ENCODE measurements at regions not wholly inside any gene's neighbourhood (a gene's known extent, or its start where the extent isn't known, plus 50 kb on each side); places are given as distances from the start of the nearest gene placed in this dataset.

DNA sequence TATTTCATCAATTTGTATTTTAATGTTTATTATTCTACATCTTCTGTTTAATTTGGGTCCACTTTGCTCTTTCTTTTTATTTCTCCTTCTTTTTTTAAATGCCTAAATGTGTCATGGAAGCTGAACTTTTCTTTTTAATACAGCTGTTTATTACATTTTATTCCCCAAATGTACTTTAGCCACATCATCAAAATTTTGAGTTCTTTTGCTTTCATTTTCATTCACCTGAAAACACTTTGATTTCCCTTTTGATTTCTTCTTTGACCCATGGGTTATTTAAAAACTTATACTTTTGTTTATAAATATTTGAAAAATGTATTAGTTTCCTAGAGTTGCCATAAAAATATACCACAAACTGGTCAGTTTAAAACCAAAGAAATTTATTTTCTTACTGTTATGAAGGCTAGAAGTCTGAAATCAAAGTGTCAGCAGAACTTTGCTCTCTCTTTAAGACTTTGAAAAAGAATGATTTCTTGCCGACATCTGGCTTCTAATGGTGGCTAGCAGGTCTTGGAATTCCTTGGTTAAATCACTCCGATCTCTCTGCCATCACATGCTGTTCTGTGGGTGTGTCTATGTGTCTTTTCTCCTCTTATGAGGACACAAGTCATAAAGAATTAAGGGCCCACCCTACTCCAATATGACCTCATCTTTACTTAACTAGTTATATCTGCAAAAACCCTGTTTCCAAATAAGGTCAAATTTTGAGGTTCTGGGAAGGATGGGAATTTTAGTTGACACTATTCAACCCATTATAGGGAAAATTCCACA is 225.5 kb downstream of the ANKRD7 start:
- Histone ChIP-seq H2BK120ac (ENCODE audit: low read depth, low read length) (no peak overlapping the region), H3K9ac (ENCODE audit: low read length) (peak overlapping the region; percentile 53), H3K18ac (ENCODE audit: low read depth in 1 of 2, low read length in 2 of 2) (no peak overlapping the region), H4K8ac (ENCODE audit: low read length) (no peak overlapping the region), H2BK5ac (ENCODE audit: low read depth, low read length, poor library complexity, severe bottlenecking) (no peak overlapping the region), H3K79me1 (replicated peaks; ENCODE audit: low read length, poor library complexity, severe bottlenecking) (no peaks in the 10 kb centered on the region), H3K36me3 (ENCODE audit: control insufficient read depth in 1 of 2, insufficient read depth in 2 of 2, low read depth in 1 of 2, low read length in 2 of 2) (no peaks in the 10 kb centered on the region), H4K91ac (ENCODE audit: low read length) (no peak overlapping the region), H2BK12ac (ENCODE audit: low read length in 2 of 2) (no peak overlapping the region), H2AK5ac (ENCODE audit: low read length, severe bottlenecking) (no peak overlapping the region), H3K9me3 (ENCODE audit: control insufficient read depth, low read length) (peaks cover 4% of the 10 kb centered on the region), H3K27ac (ENCODE audit: low read length, poor library complexity, severe bottlenecking) (no peak overlapping the region), H3K4me1 (ENCODE audit: control insufficient read depth, insufficient read depth, low read depth, low read length) (peaks cover 1% of the 10 kb centered on the region), H3K4me2 (ENCODE audit: low read length, poor library complexity, severe bottlenecking) (no peak overlapping the region), H3K23ac (ENCODE audit: low read length in 2 of 2) (no peak overlapping the region), H3K14ac (ENCODE audit: low read length in 2 of 2) (no peak overlapping the region), H3K4ac (ENCODE audit: low read depth in 1 of 2, low read length in 2 of 2) (no peak overlapping the region), H3K27me3 (ENCODE audit: control insufficient read depth in 1 of 2, insufficient read depth in 1 of 2, low read length in 2 of 2) (no peaks in the 10 kb centered on the region), H3K4me3 (ENCODE audit: insufficient read depth in 1 of 2, low read depth in 1 of 2, low read length in 2 of 2) (no peak overlapping the region), H2BK15ac (ENCODE audit: low read depth, poor library complexity, severe bottlenecking) (no peak overlapping the region), H2AFZ (ENCODE audit: low read depth, low read length) (no peak overlapping the region)
- DNase-seq, result no peak
- WGBS, result 79% methylated on average over 2 of the region's 2 CpGs

DNA sequence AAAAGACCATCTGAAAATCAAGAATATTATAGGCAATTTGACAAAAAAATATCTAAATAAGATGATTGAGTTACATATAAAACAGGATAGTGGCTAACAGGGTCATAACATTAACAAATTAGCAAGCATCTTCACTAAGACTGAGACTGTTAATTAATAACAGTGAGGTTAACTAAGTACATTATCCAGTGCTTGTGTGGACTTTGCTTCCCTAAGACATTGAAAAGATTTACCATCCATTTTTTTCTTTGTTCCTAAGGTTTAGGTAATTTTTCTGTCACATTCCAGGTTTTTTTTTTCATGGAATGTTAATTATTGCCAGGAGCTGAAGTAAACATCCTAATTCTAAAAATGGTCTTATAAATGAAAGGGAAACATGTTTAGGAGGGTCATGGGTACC is 227.6 kb downstream of the ANKRD7 start:
- Histone ChIP-seq H2BK120ac (ENCODE audit: low read depth, low read length) (no peak overlapping the region), H2BK5ac (ENCODE audit: low read depth, low read length, poor library complexity, severe bottlenecking) (no peak overlapping the region), H4K8ac (ENCODE audit: low read length) (no peak overlapping the region), H3K4me2 (ENCODE audit: low read length, poor library complexity, severe bottlenecking) (no peak overlapping the region), H3K9ac (ENCODE audit: low read length) (no peak overlapping the region), H3K79me1 (replicated peaks; ENCODE audit: low read length, poor library complexity, severe bottlenecking) (no peaks in the 10 kb centered on the region), H2AK5ac (ENCODE audit: low read length, severe bottlenecking) (no peak overlapping the region), H3K14ac (ENCODE audit: low read length in 2 of 2) (no peak overlapping the region), H2BK12ac (ENCODE audit: low read length in 2 of 2) (no peak overlapping the region), H3K27ac (ENCODE audit: low read length, poor library complexity, severe bottlenecking) (no peak overlapping the region), H3K27me3 (ENCODE audit: control insufficient read depth in 1 of 2, insufficient read depth in 1 of 2, low read length in 2 of 2) (no peaks in the 10 kb centered on the region), H3K36me3 (ENCODE audit: control insufficient read depth in 1 of 2, insufficient read depth in 2 of 2, low read depth in 1 of 2, low read length in 2 of 2) (no peaks in the 10 kb centered on the region), H3K23ac (ENCODE audit: low read length in 2 of 2) (no peak overlapping the region), H3K9me3 (ENCODE audit: control insufficient read depth, low read length) (peaks cover 4% of the 10 kb centered on the region), H3K4me3 (ENCODE audit: insufficient read depth in 1 of 2, low read depth in 1 of 2, low read length in 2 of 2) (no peak overlapping the region), H4K91ac (ENCODE audit: low read length) (no peak overlapping the region), H3K18ac (ENCODE audit: low read depth in 1 of 2, low read length in 2 of 2) (no peak overlapping the region), H2AFZ (ENCODE audit: low read depth, low read length) (no peak overlapping the region), H2BK15ac (ENCODE audit: low read depth, poor library complexity, severe bottlenecking) (no peak overlapping the region), H3K4ac (ENCODE audit: low read depth in 1 of 2, low read length in 2 of 2) (no peak overlapping the region), H3K4me1 (ENCODE audit: control insufficient read depth, insufficient read depth, low read depth, low read length) (peaks cover 1% of the 10 kb centered on the region)
- no peak for DNase-seq

DNA sequence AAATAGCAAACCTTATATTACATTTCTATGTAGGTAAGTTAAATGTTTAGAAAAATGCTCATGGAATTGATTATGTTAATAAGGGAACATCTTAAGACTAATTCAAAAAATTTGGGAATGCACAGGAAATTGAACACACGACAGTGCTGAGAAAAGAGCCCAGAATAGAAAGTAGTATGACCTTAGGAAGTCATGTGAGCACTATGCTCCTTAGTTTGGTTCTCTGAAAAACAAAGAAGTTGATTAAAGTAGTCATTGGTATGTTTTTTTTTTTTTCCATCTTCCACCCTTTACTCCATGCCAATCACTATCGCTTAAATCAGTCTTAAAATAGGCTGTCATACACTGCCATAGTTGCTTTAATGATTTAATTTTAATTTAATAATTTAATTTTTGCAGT is 242.9 kb downstream of the ANKRD7 start:
- Histone ChIP-seq H2AFZ (ENCODE audit: low read depth, low read length) (no peak overlapping the region), H3K4me3 (ENCODE audit: insufficient read depth in 1 of 2, low read depth in 1 of 2, low read length in 2 of 2) (no peak overlapping the region), H4K8ac (ENCODE audit: low read length) (no peak overlapping the region), H3K4ac (ENCODE audit: low read depth in 1 of 2, low read length in 2 of 2) (no peak overlapping the region), H3K9me3 (ENCODE audit: control insufficient read depth, low read length) (no peaks in the 10 kb centered on the region), H3K9ac (ENCODE audit: low read length) (no peak overlapping the region), H3K36me3 (ENCODE audit: control insufficient read depth in 1 of 2, insufficient read depth in 2 of 2, low read depth in 1 of 2, low read length in 2 of 2) (no peaks in the 10 kb centered on the region), H3K18ac (ENCODE audit: low read depth in 1 of 2, low read length in 2 of 2) (no peak overlapping the region), H3K4me1 (ENCODE audit: control insufficient read depth, insufficient read depth, low read depth, low read length) (no peaks in the 10 kb centered on the region), H3K27ac (ENCODE audit: low read length, poor library complexity, severe bottlenecking) (no peak overlapping the region), H3K23ac (ENCODE audit: low read length in 2 of 2) (no peak overlapping the region), H2BK5ac (ENCODE audit: low read depth, low read length, poor library complexity, severe bottlenecking) (no peak overlapping the region), H3K4me2 (ENCODE audit: low read length, poor library complexity, severe bottlenecking) (no peak overlapping the region), H2BK120ac (ENCODE audit: low read depth, low read length) (no peak overlapping the region), H2BK15ac (ENCODE audit: low read depth, poor library complexity, severe bottlenecking) (no peak overlapping the region), H2BK12ac (ENCODE audit: low read length in 2 of 2) (no peak overlapping the region), H3K14ac (ENCODE audit: low read length in 2 of 2) (no peak overlapping the region), H2AK5ac (ENCODE audit: low read length, severe bottlenecking) (no peak overlapping the region), H3K79me1 (replicated peaks; ENCODE audit: low read length, poor library complexity, severe bottlenecking) (no peaks in the 10 kb centered on the region), H3K27me3 (ENCODE audit: control insufficient read depth in 1 of 2, insufficient read depth in 1 of 2, low read length in 2 of 2) (no peaks in the 10 kb centered on the region), H4K91ac (ENCODE audit: low read length) (no peak overlapping the region)
- no peak for DNase-seq
- 39% methylated on average over 1 of the region's 2 CpGs for WGBS

DNA sequence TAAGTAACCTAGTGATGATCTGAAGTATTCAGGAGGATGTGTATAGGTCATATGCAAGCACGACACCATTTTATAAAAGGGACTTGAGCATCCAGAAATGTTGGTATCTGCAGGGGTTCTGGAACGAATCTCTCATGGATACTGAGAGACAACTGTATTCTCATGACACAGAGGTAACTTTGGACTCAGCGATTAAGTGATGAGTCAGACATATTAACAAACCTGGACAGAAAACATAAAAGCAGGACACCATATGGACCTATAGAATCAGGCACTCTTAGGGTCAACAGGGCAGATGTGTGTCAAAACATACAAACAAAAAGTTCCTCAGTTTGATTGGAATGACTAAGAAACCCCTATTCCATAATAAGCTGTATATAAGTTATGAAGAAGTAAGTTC is 248.1 kb downstream of the ANKRD7 start:
- 78% methylated on average over 3 of the region's 3 CpGs for WGBS
- Histone ChIP-seq H3K4me2 (ENCODE audit: low read length, poor library complexity, severe bottlenecking) (no peak overlapping the region), H3K4ac (ENCODE audit: low read depth in 1 of 2, low read length in 2 of 2) (no peak overlapping the region), H3K36me3 (ENCODE audit: control insufficient read depth in 1 of 2, insufficient read depth in 2 of 2, low read depth in 1 of 2, low read length in 2 of 2) (no peaks in the 10 kb centered on the region), H2BK5ac (ENCODE audit: low read depth, low read length, poor library complexity, severe bottlenecking) (no peak overlapping the region), H4K8ac (ENCODE audit: low read length) (no peak overlapping the region), H2BK15ac (ENCODE audit: low read depth, poor library complexity, severe bottlenecking) (no peak overlapping the region), H3K18ac (ENCODE audit: low read depth in 1 of 2, low read length in 2 of 2) (no peak overlapping the region), H3K9me3 (ENCODE audit: control insufficient read depth, low read length) (no peaks in the 10 kb centered on the region), H2AK5ac (ENCODE audit: low read length, severe bottlenecking) (no peak overlapping the region), H3K79me1 (replicated peaks; ENCODE audit: low read length, poor library complexity, severe bottlenecking) (no peaks in the 10 kb centered on the region), H3K27ac (ENCODE audit: low read length, poor library complexity, severe bottlenecking) (no peak overlapping the region), H2BK120ac (ENCODE audit: low read depth, low read length) (no peak overlapping the region), H2BK12ac (ENCODE audit: low read length in 2 of 2) (no peak overlapping the region), H3K14ac (ENCODE audit: low read length in 2 of 2) (no peak overlapping the region), H4K91ac (ENCODE audit: low read length) (no peak overlapping the region), H3K9ac (ENCODE audit: low read length) (no peak overlapping the region), H3K27me3 (ENCODE audit: control insufficient read depth in 1 of 2, insufficient read depth in 1 of 2, low read length in 2 of 2) (no peaks in the 10 kb centered on the region), H3K4me1 (ENCODE audit: control insufficient read depth, insufficient read depth, low read depth, low read length) (no peaks in the 10 kb centered on the region), H3K4me3 (ENCODE audit: insufficient read depth in 1 of 2, low read depth in 1 of 2, low read length in 2 of 2) (no peak overlapping the region), H3K23ac (ENCODE audit: low read length in 2 of 2) (no peak overlapping the region), H2AFZ (ENCODE audit: low read depth, low read length) (no peak overlapping the region)
- DNase-seq, result no peak

All from mesenchymal stem cell (in vitro differentiated cells and primary cell).